ENCODE measurements at regions not wholly inside any gene's neighbourhood (a gene's known extent, or its start where the extent isn't known, plus 50 kb on each side); places are given as distances from the start of the nearest gene placed in this dataset.

- TF ChIP-seq CTCF (IDR thresholded peaks at IDR 0.05) (no peak), POLR2A (IDR thresholded peaks at IDR 0.05) (no peak)
Observed at GRCh38 chr1:222097588-222097987, 355.7 kb upstream of the DUSP10 start.
